OCI-LY3 (cell line): ENCODE measurements at regions not wholly inside any gene's neighbourhood (a gene's known extent, or its start where the extent isn't known, plus 50 kb on each side); places are given as distances from the start of the nearest gene placed in this dataset.

Experiments used
- H2AFZ ChIP-seq: fragments of 200-600, 300-600 bp; shearing (Covaris generic); 2 replicates; pipeline ENCODE4 v1.6.0; 2014; ENCODE audit warnings: antibody characterized with exemption, low read depth, low read length
- H3K27ac ChIP-seq: fragments of 200-600, 300-600 bp; sonication (generic); 2 replicates; pipeline ENCODE4 v1.5.1; 2014; ENCODE audit warnings: mild to moderate bottlenecking, low read length, moderate library complexity, mixed read lengths
- H3K27me3 ChIP-seq: fragments of 200-600, 300-600 bp; sonication (generic); 2 replicates; pipeline ENCODE4 v1.6.1; 2014; ENCODE audit warnings: low read depth, low read length, mixed read lengths
- H3K36me3 ChIP-seq: fragments of 200-600, 300-600 bp; sonication (generic); replicated peaks from 2 replicates; pipeline ENCODE3; 2014; ENCODE audit warnings: low read depth, low read length, mixed read lengths
- H3K4me1 ChIP-seq: fragments of 300-600, 200-600 bp; sonication (generic); 2 replicates; pipeline ENCODE4 v1.6.1; 2014; ENCODE audit warnings: low read length, mixed read lengths
- H3K4me2 ChIP-seq: fragments of 200-600, 300-600 bp; sonication (generic); 2 replicates; pipeline ENCODE4 v1.6.1; 2014; ENCODE audit warnings: low read length, mixed read lengths
- H3K4me3 ChIP-seq: fragments of 300-600, 200-600 bp; sonication (generic); 2 replicates; pipeline ENCODE4 v1.5.1; 2014; ENCODE audit warnings: antibody characterized with exemption, mild to moderate bottlenecking, low read length, moderate library complexity
- H3K79me2 ChIP-seq: fragments of 300-600, 200-600 bp; shearing (Covaris generic); 2 replicates; pipeline ENCODE4 v1.6.1; 2014; ENCODE audit warnings: mild to moderate bottlenecking, low read length, mixed read lengths
- H3K9ac ChIP-seq: fragments of 300-600, 200-600 bp; shearing (Covaris generic); 2 replicates; pipeline ENCODE4 v1.6.0; 2014; ENCODE audit warnings: mild to moderate bottlenecking, low read length, moderate library complexity
- H3K9me3 ChIP-seq: fragments of 200-600, 300-600 bp; shearing (Covaris generic); 2 replicates; pipeline ENCODE4 v1.6.1; 2014; ENCODE audit warnings: low read length, mixed read lengths; ENCODE audit not compliant: insufficient read depth
- H4K20me1 ChIP-seq: fragments of 200-600, 300-600 bp; sonication (generic); 2 replicates; pipeline ENCODE4 v1.6.1; 2016; ENCODE audit warnings: low read length, mixed read lengths; ENCODE audit not compliant: insufficient read depth
- EZH2phosphoT487 ChIP-seq: fragments of 200-600 bp; shearing (Covaris generic); IDR thresholded peaks from 2 replicates; pipeline ENCODE4 v1.6.1; 2018; ENCODE audit warnings: antibody characterized with exemption, mixed run types, low read depth
- TF ChIP-seq, protein P1 (sequence below): fragments of 200-600, 300-600 bp; sonication (generic); IDR thresholded peaks from 2 replicates; pipeline ENCODE4 v1.5.1; 2014; ENCODE audit warnings: antibody characterized with exemption, low read length, low read depth

DNA sequence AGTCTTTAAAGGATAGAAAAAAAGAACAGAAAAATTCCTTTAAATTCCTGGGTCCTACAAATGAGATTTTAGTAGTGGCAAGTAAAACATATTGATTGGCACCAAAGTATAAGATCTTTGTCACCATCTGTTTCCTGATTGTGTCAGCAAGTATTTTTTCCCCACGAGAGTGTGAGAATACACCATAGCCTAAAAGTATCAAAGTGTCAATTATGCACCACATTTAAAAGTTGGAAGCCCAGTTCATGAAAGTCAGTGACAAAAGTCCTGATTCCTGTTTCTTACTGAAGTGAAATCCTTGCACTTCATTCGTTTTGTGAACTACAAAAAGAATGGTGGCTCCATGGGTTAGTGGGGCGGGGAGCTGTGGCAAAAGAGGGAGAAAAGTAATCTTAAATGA lies 83.8 kb upstream of the DPH6 start:
- no peaks in the 10 kb centered on the region for H4K20me1 ChIP-seq
- H3K36me3 ChIP-seq, result no peaks in the 10 kb centered on the region
- no peak overlapping the region for H3K9ac ChIP-seq
- no peaks in the 10 kb centered on the region for H3K79me2 ChIP-seq
- no peaks in the 10 kb centered on the region; the same call in 1 of the 2 replicates for H3K27me3 ChIP-seq
- no peak overlapping the region for H3K4me3 ChIP-seq
- no peaks in the 10 kb centered on the region for H3K9me3 ChIP-seq
- TF ChIP-seq, protein P1, sequence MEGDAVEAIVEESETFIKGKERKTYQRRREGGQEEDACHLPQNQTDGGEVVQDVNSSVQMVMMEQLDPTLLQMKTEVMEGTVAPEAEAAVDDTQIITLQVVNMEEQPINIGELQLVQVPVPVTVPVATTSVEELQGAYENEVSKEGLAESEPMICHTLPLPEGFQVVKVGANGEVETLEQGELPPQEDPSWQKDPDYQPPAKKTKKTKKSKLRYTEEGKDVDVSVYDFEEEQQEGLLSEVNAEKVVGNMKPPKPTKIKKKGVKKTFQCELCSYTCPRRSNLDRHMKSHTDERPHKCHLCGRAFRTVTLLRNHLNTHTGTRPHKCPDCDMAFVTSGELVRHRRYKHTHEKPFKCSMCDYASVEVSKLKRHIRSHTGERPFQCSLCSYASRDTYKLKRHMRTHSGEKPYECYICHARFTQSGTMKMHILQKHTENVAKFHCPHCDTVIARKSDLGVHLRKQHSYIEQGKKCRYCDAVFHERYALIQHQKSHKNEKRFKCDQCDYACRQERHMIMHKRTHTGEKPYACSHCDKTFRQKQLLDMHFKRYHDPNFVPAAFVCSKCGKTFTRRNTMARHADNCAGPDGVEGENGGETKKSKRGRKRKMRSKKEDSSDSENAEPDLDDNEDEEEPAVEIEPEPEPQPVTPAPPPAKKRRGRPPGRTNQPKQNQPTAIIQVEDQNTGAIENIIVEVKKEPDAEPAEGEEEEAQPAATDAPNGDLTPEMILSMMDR, result no peak
- TF ChIP-seq EZH2phosphoT487, result no peak
- H3K27ac ChIP-seq, result no peak overlapping the region
- no peaks in the 10 kb centered on the region for H3K4me1 ChIP-seq
- no peak overlapping the region for H2AFZ ChIP-seq
- no peak overlapping the region for H3K4me2 ChIP-seq

GRCh38 chr15:35630532-35630931 lies 84.6 kb upstream of the DPH6 start:
- Histone ChIP-seq H3K27me3 (no peaks in the 10 kb centered on the region; the same call in 1 of the 2 replicates), H3K36me3 (no peaks in the 10 kb centered on the region), H4K20me1 (no peaks in the 10 kb centered on the region), H3K9ac (no peak overlapping the region), H3K79me2 (no peaks in the 10 kb centered on the region), H2AFZ (no peak overlapping the region), H3K4me2 (no peak overlapping the region), H3K4me1 (no peaks in the 10 kb centered on the region), H3K27ac (no peak overlapping the region), H3K4me3 (no peak overlapping the region), H3K9me3 (no peaks in the 10 kb centered on the region)
- TF ChIP-seq, protein P1, result no peak
- TF ChIP-seq EZH2phosphoT487, result no peak

GRCh38 chr15:35630985-35631384 lies 85.0 kb upstream of the DPH6 start:
- Histone ChIP-seq H3K27me3 (no peaks in the 10 kb centered on the region; the same call in 1 of the 2 replicates), H4K20me1 (no peaks in the 10 kb centered on the region), H3K27ac (no peak overlapping the region), H2AFZ (no peak overlapping the region), H3K79me2 (no peaks in the 10 kb centered on the region), H3K9me3 (no peaks in the 10 kb centered on the region), H3K9ac (no peak overlapping the region), H3K36me3 (no peaks in the 10 kb centered on the region), H3K4me3 (no peak overlapping the region), H3K4me2 (no peak overlapping the region), H3K4me1 (no peaks in the 10 kb centered on the region)
- TF ChIP-seq, protein P1, result no peak
- TF ChIP-seq EZH2phosphoT487, result no peak

- Histone ChIP-seq H3K27ac (no peak overlapping the region), H3K27me3 (no peaks in the 10 kb centered on the region; the same call in 1 of the 2 replicates), H3K9ac (no peak overlapping the region), H3K4me3 (no peak overlapping the region), H3K4me1 (no peaks in the 10 kb centered on the region), H3K36me3 (no peaks in the 10 kb centered on the region), H3K79me2 (no peaks in the 10 kb centered on the region), H3K4me2 (no peak overlapping the region), H3K9me3 (no peaks in the 10 kb centered on the region), H2AFZ (no peak overlapping the region), H4K20me1 (no peaks in the 10 kb centered on the region)
- TF ChIP-seq, protein P1, result no peak
- no peak for TF ChIP-seq EZH2phosphoT487
Measured at GRCh38 chr15:35633677-35634076, 87.7 kb upstream of the DPH6 start.
